Head of caudate nucleus (tissue), 42 donors: ENCODE measurements at regions not wholly inside any gene's neighbourhood (a gene's known extent, or its start where the extent isn't known, plus 50 kb on each side); places are given as distances from the start of the nearest gene placed in this dataset.
"Not testable (repeated sequence)": the region's sequence is repeated elsewhere in the genome, so short reads cannot be mapped to it uniquely, and the experiment has no call there.

Source experiments
- DNase-seq, 42 donors: peaks; one replicate each; pipeline versions ENCODE4 v3.0.0 to v3.0.0-alpha.2; 2020 to 2021; ENCODE audit warnings: mixed read lengths in 7 of 42
- intact Hi-C: fragments of 100-400 bp; cut with DNase I; formaldehyde crosslinking; loops from one replicate; pipeline ENCODE4 v1.15.0; 2022

DNA sequence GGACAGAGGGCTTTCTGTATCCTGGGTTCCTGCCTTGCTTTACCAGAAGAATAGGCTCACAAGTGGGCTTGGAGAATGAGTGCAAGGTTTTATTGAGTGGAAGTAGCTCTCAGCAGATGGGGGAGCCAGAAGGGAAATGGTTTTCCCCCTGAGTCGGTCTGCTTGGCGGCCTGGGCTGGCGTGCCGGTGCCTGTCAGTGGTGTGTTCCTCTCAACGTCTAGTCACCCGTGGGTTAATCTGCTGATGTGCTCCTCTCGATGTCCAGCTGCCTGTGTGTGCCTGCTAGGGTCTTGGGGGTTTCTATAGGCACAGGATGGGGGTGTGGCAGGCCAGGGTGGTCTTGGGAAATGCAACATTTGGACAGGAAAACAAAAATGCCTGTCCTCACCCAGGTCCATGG lies 370.8 kb upstream of the ZNF462 start:
- intact Hi-C loops, DNase-seq: not testable (repeated sequence)

DNA sequence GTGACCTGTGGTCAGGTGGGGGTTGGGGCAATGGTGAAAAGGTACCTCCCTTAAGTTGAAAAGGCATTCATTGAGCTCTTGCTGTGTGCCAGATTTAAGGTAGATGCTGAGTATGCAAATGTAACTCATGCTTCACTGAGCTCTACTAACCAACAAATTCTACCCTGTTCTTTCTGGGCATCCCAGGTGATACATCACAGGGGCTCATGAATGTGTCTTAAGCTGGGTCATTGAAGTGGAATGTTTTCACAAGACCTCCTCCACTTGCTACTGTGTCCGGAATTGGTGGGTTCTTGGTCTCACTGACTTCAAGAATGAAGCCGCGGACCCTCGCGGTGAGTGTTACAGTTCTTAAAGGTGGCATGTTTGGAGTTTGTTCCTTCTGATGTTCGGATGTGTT lies 362.8 kb upstream of the ZNF462 start:
- DNase-seq: no peak
- intact Hi-C loops: no loop called here

DNA sequence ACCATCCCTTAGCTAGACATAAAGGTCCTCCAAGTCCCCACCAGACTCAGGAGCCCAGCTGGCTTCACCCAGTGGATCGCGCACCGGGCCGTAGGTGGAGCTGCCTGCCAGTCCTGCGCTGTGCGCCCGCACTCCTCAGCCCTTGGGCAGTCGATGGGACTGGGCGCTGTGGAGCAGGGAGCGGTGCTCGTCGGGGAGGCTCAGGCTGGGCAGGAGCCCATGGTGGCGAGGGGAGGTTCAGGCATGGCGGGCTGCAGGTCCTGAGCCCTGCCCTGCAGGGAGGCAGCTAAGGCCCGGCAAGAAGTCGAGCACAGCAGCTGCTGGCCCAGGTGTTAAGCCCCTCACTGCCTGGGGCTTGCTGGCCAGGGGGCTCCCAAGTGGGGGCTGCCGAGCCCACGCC lies 361.8 kb upstream of the ZNF462 start:
- intact Hi-C loops, DNase-seq: not testable (repeated sequence)

DNA sequence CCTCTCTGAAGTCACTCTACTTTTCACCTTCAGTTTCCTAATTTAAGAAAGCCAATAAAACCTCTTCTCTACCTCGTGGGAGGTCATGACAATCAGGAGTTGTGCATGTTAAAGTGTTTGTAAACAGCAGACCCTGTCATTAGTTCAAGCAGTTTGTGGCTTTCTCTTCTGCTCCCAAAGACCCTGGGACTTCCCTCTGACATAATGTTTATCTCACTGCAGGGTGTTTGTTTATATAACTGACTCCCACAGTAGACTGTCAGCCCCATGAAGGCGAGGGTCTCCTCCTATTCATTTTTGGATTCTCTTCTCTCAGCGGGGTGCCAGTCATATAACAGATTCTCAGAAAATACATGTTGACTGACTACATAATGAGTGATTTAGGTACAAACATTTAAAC lies 360.0 kb upstream of the ZNF462 start:
- no peak for DNase-seq
- intact Hi-C loops: no loop called here

DNA sequence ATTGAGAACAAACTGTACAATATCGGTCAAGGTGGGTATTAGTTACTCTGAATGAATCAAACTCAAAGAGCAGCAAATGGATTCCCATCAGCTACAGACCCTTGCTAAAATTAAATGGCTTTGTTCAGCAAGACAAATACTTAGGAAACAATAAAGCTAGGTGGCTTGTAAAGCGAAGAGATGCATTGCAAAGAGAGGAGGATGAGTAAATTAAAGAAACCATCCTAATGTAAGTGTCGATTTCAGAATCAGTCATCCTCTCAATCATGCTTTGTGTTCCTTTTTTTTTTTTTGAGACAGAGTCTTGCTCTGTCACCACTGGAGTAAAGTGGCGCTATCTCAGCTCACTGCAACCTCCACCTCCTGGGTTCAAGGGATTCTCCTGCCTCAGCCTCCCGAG lies 359.2 kb upstream of the ZNF462 start:
- no peak for DNase-seq
- intact Hi-C loops: no loop called here

DNA sequence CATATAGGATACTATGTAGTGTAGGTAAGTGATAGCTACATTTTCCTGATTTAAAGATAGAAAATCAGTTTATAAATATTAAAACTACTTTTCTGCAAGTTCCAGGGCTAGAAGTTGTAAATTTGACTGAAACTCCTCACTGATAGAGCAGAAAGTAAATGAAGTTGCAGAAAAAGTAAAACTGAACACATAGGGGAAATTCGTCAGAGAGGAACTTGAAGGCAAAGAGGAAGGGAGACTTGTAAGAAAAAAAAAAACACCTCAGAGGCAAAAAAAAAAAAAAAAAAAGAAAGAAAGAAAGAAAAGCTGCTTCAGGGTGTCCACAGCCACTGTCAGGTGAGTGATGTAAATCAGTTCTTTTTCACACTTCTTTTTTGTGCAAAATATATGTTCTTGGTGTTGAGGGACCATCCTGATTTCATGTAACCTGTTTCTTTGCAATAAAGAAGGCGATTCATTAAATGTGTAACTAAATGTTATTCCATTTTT lies 336.2 kb upstream of the ZNF462 start:
- DNase-seq: no peak
- intact Hi-C loops: no loop called here

DNA sequence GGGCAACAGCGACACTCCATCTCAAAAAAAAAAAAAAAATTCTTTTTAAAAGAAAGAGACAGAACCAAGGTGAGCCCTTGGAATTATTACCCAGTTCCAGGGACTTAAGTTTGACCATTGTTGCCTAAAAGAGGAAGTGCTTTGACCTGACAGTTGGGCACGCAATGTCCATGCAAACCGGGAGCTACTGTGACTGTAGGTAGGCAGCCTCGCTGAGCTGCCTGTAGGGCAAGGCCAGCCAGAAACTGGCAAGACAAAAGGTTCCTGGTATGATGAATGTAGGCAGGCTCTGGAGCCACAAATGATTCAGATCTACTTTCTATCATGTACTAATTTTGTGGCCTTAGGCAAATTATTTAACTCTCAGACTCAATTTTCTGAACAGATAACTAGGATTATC lies 334.8 kb upstream of the ZNF462 start:
- intact Hi-C loops: no loop called here
- peak in 1 of 42 donors; percentile 4 for DNase-seq

DNA sequence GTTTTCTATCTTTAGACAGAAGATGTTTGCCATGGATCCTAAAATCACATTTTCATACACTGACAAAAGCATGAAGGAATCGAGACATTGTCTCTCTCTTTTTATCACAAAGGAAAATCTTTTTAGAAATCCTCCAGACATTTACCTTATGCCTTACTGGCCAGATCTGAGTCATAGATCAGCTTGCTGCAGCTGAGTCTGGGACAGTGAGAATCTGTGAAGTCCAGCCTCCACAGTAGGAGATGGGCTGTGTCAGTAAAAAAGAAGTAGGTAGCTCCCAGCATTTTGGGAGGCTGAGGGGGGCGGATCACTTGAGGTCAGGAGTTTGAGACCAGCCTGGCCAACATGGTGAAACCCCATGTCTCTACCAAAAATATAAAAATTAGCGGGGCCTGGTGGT lies 333.4 kb upstream of the ZNF462 start:
- no peak for DNase-seq
- intact Hi-C loops: no loop called here

DNA sequence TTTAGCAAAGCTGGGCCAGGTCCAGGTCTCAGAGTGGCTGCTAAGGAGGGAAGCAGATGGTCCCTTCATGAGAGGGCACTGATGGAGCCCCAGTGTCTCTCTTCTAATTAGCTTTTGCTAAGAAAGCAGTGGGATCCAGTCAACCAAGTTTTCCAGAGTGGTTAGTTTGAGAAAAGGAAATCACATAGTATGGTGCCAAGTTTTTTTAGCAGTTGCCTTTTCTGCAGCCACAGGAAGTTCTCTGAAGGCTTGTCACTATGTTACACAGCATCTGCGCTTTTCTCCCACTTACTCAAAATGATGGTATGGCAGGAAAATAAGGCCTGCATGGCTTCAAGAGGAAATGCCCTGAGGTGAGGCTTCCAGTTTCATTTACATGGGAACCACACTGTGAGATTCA lies 331.5 kb upstream of the ZNF462 start:
- peak in 2 of 42 donors; percentile 8 to 23 for DNase-seq
- intact Hi-C loops: no loop called here

DNA sequence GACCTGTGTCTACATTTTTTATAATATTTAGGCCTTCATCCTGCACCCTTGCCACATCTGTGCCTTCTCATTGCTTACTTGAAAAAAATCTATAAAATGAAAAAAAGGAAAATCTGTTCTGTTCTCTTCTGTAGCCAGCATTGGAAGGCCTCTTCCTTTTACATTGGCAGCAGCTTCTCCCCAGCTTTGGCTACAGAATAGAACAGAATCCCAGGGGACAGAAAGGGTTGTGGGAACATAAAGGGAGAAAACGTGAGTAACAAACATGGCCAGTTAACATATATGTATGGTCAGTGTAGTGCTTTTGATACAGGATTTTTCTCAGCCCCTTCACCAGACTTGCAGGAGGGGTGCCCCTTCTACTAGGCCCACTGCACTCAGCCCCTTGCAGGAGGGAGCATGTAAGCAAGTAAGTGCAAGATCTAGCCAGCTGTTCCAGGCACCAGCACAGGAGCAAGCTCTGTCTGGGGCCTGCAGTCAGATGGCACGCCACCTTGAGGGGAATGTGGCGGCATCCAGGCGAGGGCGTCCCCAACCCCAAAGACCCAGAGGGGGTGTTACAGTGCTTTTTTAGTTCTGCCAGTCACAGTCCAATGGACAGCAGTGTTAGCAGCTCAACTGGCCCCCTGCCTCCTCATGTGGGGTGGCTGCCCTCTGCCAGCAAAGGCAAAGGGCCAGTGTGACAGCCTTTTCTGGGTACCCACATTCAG lies 330.5 kb upstream of the ZNF462 start:
- DNase-seq: no peak
- intact Hi-C loops: no loop called here

DNA sequence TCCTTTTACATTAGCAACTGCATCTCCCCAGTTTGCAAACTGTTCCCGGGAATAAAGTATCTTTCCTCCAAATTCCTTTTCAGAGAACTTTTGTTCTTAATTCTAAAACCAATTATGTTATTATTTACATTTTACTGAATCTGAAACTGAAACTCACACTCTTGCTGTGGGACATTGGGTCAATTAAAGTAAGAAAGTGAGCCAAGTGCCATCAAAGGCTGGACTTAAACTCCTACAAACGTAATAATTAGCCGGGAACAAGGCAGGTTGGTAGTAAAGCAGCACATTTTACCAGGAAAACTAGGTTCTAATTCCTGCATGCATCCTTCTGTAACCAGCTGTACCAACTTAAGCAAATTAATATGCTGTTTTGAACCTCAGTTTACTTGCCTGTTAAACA lies 328.2 kb upstream of the ZNF462 start:
- intact Hi-C loops: no loop called here
- DNase-seq: no peak

DNA sequence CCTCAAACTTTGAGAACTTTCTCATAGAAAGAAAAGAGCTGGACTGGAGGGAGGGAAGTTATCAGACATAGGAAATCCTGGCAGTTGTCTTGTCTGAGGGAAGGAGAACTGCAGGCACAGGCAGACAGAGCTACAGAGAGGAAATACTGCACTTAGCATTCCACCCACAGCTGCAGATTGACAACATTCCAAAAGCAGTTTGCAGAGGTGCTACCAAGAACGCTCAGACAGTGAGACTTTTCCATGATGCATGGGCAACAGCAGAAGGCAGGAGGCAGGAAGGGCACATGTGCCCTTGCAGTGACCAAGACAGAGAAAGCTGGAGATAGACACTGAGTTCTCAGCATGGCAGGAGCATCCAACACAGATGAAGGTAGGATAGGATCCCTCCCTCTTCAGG lies 327.5 kb upstream of the ZNF462 start:
- DNase-seq: peak in 17 of 42 donors; percentile 1 to 56 (median 23)
- intact Hi-C loops: no loop called here

DNA sequence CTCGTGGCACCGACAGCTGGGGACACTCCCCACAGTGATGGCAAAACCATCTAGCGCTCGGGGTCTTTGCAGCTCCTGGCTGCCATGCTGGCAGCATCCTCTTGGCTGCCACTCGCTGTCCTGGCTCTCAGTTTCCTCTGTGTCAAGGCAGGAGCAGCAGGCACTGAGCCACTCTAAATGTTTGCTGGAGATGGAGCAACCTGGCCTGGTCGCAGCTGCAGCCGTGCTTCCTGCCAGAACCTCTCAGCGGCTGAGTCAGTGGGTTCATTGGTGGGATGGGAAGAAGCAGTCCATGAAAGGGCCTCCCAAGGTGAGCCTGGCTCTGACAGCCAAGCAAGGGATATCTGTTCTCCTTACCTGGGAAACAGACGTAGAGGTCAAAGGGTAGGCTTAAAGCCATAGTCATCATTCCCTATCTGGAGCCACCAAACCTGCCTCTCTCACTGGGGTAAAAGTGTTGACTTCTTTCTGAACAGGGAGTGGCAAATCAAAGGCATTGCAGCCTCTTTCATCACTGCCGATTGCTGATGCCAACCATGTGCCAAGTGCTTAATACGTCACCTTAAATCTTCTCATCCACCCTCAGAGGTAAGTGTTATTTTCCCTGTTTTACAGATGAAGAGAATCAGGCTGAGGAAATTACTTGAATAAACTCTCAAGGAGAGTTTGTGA lies 304.8 kb upstream of the ZNF462 start:
- DNase-seq: no peak
- intact Hi-C loops: no loop called here

DNA sequence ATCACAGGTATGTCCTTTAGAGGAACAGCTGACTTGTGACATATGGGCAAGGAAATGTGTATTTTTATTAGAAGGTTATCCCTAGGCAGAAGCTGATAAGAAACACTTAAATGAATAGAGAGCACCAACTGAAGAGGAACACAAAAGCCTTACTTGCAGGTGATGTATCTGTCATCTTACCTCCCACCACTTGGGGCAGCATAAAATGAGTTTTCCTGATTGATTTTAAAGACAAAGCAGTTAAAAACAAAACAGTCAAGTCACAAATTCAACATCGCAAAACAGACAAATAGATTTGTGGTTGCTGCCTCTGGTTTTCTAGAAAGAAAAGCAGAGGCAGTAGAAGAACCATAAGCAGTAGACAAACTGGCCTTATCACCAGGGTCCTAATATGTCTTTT lies 302.4 kb upstream of the ZNF462 start:
- no peak for DNase-seq
- intact Hi-C loops: no loop called here

DNA sequence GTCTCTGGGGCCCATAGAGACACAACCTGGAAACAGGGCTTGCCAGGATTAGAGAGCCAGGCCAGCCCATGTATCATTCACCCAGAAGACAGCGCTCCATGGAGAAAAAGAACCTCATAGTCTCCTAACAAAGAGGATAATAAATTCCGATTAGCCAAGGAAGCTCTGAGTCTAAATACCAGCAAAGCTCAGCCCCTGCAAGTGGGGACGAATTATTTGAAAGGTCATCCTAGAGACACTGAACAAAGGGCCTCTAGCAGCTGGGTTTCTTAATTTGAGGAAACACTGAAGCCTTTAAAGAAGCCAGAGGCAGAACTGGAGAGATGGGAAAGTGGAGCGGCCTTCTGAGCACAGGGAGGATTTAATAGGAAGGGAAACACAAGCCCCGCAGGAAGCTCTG lies 287.1 kb upstream of the ZNF462 start:
- DNase-seq: peak in 2 of 42 donors; percentile 1 to 3
- intact Hi-C loops: no loop called here

DNA sequence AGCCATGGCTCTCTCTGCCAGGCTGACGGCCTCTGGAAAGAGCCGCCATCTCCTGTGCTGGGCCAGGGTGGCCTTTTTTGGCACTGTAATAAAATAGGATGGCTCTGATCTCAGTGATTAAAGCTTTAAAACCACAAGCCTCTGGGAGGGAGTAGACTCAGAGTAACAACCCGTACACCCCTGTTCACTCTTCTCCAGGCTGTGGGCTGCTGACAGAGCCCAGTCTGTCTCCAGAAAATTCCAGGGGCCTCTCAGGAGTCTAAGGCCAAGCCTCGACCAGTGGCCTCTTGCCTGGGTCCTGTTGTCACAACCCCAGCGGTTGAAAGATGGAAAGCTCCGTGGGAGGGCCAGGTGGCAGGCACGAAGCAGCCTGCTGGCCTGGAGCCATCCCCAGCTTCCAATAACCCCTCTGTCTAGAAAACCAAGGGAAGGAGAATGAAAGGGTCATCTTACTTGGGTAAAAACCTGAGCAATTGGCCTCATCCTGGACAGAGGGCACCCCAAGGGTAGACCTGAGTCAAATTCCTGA lies 286.7 kb upstream of the ZNF462 start:
- intact Hi-C loops: no loop called here
- DNase-seq: no peak

DNA sequence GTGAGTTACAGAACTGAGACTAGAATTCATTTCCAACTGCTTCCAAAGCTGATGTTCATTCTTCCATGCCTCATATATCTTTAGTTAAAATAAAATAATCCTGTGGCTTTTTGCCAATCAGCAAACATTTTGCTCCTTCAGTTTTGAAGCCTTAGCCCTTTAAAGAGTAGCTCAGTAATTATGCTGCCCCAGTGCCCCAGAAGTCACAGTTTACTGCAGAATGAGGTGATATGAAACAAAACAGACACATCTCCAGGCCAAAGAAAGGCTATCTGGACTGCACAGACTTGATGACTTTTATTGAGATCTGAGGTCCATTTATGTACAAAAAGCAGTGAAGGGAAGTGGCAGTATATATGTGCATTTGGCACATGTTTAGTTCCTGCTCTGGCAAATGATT lies 285.8 kb upstream of the ZNF462 start:
- DNase-seq: no peak
- intact Hi-C loops: no loop called here

DNA sequence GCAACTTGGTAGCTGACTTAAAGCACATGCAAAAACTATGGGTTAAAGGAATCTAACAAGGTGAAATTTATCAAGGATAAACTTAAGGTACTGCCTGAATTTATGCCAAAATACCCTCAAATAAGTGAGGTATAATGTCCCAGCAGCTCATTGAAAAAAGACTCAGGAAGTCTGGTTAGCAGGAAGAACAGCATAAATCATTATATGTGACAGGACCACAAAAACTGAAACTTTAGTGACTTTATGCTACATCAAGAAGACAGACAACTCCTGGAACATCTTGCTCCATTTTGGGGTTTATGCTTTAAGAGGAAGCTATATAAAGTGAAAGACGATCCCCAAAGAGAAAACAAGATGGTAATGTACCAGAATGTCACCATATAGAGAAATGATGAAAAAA lies 282.4 kb upstream of the ZNF462 start:
- DNase-seq: no peak

DNA sequence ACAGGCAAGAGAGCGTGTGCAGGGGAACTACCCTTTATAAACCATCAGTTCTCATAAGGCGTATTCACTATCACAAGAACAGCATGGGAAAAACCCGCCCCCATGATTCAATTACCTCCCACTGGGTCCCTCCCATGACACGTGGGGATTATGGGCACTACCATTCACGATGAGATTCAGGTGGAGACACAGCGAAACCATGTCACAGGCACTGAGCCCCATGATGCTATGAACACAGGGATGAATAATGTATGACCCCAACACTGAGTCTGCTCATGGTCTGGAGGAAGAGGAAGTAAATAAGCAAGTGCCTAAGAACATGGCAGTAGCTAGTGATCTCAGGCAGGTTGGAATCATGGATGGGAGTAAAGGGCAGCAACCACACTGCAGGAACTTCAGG lies 281.0 kb upstream of the ZNF462 start:
- intact Hi-C loops: no loop called here
- DNase-seq: no peak

More for the DNA sequence above, 282.4 kb upstream of the ZNF462 start:
- intact Hi-C loops: no loop called here

DNA sequence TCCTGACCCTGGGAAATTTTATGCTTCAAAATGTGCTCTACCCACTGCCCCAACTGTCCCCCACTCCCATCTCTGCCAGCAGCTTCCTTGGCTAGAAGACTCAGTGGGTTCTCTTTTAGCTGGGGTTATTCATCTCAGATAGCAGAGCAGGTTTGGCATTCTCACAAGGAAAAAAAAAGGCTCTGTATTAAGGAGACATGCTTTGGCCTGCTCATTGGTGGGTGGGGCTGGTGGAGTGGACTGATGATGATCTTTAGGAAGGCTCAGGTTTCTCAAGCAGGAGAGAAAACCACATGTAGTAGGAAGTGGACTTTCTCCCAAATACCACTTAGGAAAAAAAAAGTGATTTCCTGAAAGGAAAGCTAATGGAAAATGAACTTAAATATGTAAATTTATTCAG lies 279.2 kb upstream of the ZNF462 start:
- DNase-seq: no peak
- intact Hi-C loops: no loop called here

DNA sequence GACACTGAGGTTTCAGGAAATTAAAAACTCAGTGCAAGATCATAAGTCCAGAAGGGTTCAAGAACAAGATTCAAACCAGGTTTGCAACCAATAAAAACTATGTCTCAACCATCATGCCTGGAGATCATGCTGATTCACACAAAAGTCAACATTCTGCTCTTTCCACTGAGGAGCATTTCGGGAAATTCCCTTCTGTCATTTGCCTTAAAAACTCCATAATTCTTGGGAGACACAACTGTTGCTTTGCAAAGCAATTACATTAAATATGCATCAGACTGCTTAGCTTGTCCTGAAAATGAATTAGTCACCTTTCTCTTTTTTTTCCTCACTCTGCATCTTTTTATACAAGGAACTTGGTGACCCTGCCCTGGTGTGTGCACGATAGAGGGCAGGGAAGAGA lies 275.9 kb upstream of the ZNF462 start:
- intact Hi-C loops: no loop called here
- DNase-seq: no peak
